Spleen (tissue), 7 donors: ENCODE measurements at regions not wholly inside any gene's neighbourhood (a gene's known extent, or its start where the extent isn't known, plus 50 kb on each side); places are given as distances from the start of the nearest gene placed in this dataset.

Source experiments
- POLR2A ChIP-seq, 3 donors: fragments of 450-650 bp; IDR thresholded peaks; one replicate each; pipeline ENCODE4 v1.5.1; 2017; ENCODE audit warnings: antibody characterized with exemption in 3 of 3, mild to moderate bottlenecking in 1 of 3
- TF ChIP-seq, protein P1 (sequence below), 11 experiments: fragments of 200-600 bp in 7 of 11; fragments of 450-650 bp in 4 of 11; sonication (generic) in 4 of 11; IDR thresholded peaks in 8 of 11; conservative IDR thresholded peaks in 3 of 11; 1 replicate in 7 of 11; 2 replicates in 4 of 11; pipeline versions ENCODE4 v1.4.0 to v1.8.0; 2016 to 2021; ENCODE audit warnings: antibody characterized with exemption in 11 of 11, inconsistent platforms in 4 of 11, mild to moderate bottlenecking in 1 of 11
- donor health status: DM: no; HTN: no; CAD: no; lungs with moderate emphysema.
- donor health status: DM: no; HTN: no; CAD: no.
- donor health status: DM: no; HTN: no; CAD: no.

DNA sequence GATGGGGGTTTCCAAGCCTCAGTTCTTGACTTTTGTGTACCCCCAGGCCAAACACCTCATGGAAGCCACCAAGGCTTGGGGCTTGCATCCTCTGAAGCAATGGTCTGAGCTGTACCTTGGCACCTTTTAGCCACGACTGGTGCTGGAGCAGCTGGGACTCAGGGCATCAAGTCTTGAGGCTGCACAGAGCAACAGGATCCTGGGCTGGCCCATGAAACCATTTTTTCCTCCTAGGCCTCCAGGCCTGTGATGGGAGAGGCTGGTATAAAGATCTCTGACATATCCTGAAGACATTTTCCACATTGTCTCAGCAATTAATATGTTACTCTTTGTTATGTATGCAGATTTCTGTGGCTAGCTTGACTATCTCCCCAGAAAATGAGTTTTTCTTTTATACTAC is 269.1 kb upstream of the TBX18 start:
- TF ChIP-seq, protein P1, sequence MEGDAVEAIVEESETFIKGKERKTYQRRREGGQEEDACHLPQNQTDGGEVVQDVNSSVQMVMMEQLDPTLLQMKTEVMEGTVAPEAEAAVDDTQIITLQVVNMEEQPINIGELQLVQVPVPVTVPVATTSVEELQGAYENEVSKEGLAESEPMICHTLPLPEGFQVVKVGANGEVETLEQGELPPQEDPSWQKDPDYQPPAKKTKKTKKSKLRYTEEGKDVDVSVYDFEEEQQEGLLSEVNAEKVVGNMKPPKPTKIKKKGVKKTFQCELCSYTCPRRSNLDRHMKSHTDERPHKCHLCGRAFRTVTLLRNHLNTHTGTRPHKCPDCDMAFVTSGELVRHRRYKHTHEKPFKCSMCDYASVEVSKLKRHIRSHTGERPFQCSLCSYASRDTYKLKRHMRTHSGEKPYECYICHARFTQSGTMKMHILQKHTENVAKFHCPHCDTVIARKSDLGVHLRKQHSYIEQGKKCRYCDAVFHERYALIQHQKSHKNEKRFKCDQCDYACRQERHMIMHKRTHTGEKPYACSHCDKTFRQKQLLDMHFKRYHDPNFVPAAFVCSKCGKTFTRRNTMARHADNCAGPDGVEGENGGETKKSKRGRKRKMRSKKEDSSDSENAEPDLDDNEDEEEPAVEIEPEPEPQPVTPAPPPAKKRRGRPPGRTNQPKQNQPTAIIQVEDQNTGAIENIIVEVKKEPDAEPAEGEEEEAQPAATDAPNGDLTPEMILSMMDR (IDR thresholded peaks at IDR 0.05 in 8 of 11, conservative IDR thresholded peaks at IDR 0.05 in 3 of 11) = no peak
- TF ChIP-seq POLR2A (IDR thresholded peaks at IDR 0.05) = no peak
